ENCODE measurements at regions not wholly inside any gene's neighbourhood (a gene's known extent, or its start where the extent isn't known, plus 50 kb on each side); places are given as distances from the start of the nearest gene placed in this dataset.

GRCh38 chr3:124174910-124175874 lies 183.3 kb upstream of the ROPN1 start:
- no peaks in the 10 kb centered on the region for H3K79me2 ChIP-seq (ENCODE audit: insufficient read depth, low read depth, low read length)
- intact Hi-C loops (cut with micrococcal nuclease; ENCODE audit: unreplicated experiment), result no loop called here
- BruUV-seq (replicated peaks), result no TSS peak
- TF ChIP-seq EZH2phosphoT487 (IDR thresholded peaks at IDR 0.05; ENCODE audit: borderline replicate concordance, low read depth, low read length) (no peak), CTCF (conservative IDR thresholded peaks at IDR 0.05; ENCODE audit: low read length) (no peak)
- H3K4me1 ChIP-seq (ENCODE audit: insufficient read depth, low read length, poor library complexity, severe bottlenecking), result no peaks in the 10 kb centered on the region
- no peaks in the 10 kb centered on the region for H3K9me2 ChIP-seq (ENCODE audit: insufficient read depth, low read length)
- CTCF ChIA-PET (ENCODE audit: unreplicated experiment), result no interaction called here
- no peak overlapping the region for H3K27ac ChIP-seq (ENCODE audit: low read depth, low read length, poor library complexity, severe bottlenecking)
- no peaks in the 10 kb centered on the region for H3K9me3 ChIP-seq (ENCODE audit: low read length)
- no peak overlapping the region for H2AFZ ChIP-seq (ENCODE audit: low read length)
- no peak overlapping the region for H3K4me2 ChIP-seq (ENCODE audit: low read length)
- DNase-seq (ENCODE audit: low spot score), result no peak
- H3K36me3 ChIP-seq (ENCODE audit: insufficient read depth, low read length), result no peaks in the 10 kb centered on the region
- no peak overlapping the region for H3K4me3 ChIP-seq (ENCODE audit: low read depth, low read length, poor library complexity, severe bottlenecking)
- POLR2A ChIA-PET, result no interaction called here
- no peaks in the 10 kb centered on the region for H4K20me1 ChIP-seq (ENCODE audit: insufficient read depth, low read length)

DNA sequence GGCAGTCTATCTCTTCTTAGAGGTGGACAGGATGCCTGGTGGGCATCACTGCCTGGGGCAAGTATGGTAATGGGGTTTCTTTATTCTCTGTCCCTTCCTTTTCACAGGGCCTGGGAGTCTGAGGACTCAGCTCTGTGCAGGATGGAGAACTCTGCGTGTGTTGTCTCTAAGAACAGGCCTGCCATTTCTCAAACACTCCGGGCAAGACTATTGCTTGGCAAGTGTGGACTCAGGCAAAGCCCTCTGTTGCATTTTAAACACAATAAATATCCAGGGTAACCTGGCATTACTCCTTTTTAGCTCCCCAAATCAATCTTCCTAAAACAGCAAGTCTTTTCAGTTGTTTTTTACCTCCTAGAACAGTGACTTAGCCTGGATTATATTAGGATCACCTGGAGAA lies 185.1 kb upstream of the ROPN1 start:
- Histone ChIP-seq H2AFZ (ENCODE audit: low read length) (no peak overlapping the region), H4K20me1 (ENCODE audit: insufficient read depth, low read length) (no peaks in the 10 kb centered on the region), H3K9me2 (ENCODE audit: insufficient read depth, low read length) (no peaks in the 10 kb centered on the region), H3K27ac (ENCODE audit: low read depth, low read length, poor library complexity, severe bottlenecking) (no peak overlapping the region), H3K9me3 (ENCODE audit: low read length) (no peaks in the 10 kb centered on the region), H3K4me2 (ENCODE audit: low read length) (no peak overlapping the region), H3K36me3 (ENCODE audit: insufficient read depth, low read length) (no peaks in the 10 kb centered on the region), H3K79me2 (ENCODE audit: insufficient read depth, low read depth, low read length) (no peaks in the 10 kb centered on the region), H3K4me3 (ENCODE audit: low read depth, low read length, poor library complexity, severe bottlenecking) (no peak overlapping the region), H3K4me1 (ENCODE audit: insufficient read depth, low read length, poor library complexity, severe bottlenecking) (no peaks in the 10 kb centered on the region)
- ChIA-PET CTCF (ENCODE audit: unreplicated experiment) (no interaction called here), POLR2A (no interaction called here)
- intact Hi-C loops (cut with micrococcal nuclease; ENCODE audit: unreplicated experiment), result no loop called here
- DNase-seq (ENCODE audit: low spot score), result no peak
- no peak for TF ChIP-seq CTCF (conservative IDR thresholded peaks at IDR 0.05; ENCODE audit: low read length)
- no TSS peak for BruUV-seq (replicated peaks)

DNA sequence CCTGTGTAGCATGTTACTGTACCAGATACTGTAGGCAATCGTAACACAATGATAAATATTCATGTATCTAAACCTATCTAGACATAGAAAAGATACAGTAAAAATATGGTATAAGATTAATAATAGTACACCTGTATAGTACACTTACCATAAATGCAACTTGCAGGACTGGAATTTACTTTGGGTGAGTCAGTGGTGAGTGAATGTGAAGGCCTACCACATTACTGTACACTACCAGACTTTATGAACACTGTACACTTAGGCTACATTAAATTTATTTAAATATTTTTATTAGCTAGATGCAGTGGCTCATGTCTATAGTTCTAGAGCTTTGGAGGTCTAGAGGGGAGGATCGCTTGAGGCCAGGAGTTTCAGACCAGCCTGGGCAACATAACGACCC lies 186.6 kb upstream of the ROPN1 start:
- TF ChIP-seq EZH2phosphoT487 (IDR thresholded peaks at IDR 0.05; ENCODE audit: borderline replicate concordance, low read depth, low read length), result no peak
- no peak for TF ChIP-seq CTCF (conservative IDR thresholded peaks at IDR 0.05; ENCODE audit: low read length)
- Histone ChIP-seq H2AFZ (ENCODE audit: low read length) (no peak overlapping the region), H3K9me2 (ENCODE audit: insufficient read depth, low read length) (no peaks in the 10 kb centered on the region), H3K4me1 (ENCODE audit: insufficient read depth, low read length, poor library complexity, severe bottlenecking) (no peaks in the 10 kb centered on the region), H3K4me3 (ENCODE audit: low read depth, low read length, poor library complexity, severe bottlenecking) (no peak overlapping the region), H4K20me1 (ENCODE audit: insufficient read depth, low read length) (no peaks in the 10 kb centered on the region), H3K27ac (ENCODE audit: low read depth, low read length, poor library complexity, severe bottlenecking) (no peak overlapping the region), H3K79me2 (ENCODE audit: insufficient read depth, low read depth, low read length) (no peaks in the 10 kb centered on the region), H3K9me3 (ENCODE audit: low read length) (no peaks in the 10 kb centered on the region), H3K36me3 (ENCODE audit: insufficient read depth, low read length) (no peaks in the 10 kb centered on the region), H3K4me2 (ENCODE audit: low read length) (no peak overlapping the region)
- intact Hi-C loops (cut with micrococcal nuclease; ENCODE audit: unreplicated experiment), result no loop called here
- no peak for DNase-seq (ENCODE audit: low spot score)
- POLR2A ChIA-PET, result no interaction called here
- BruUV-seq (replicated peaks), result no TSS peak
- CTCF ChIA-PET (ENCODE audit: unreplicated experiment), result no interaction called here

Measured in OCI-LY7 (cell line).